ENCODE measurements at regions not wholly inside any gene's neighbourhood (a gene's known extent, or its start where the extent isn't known, plus 50 kb on each side); places are given as distances from the start of the nearest gene placed in this dataset.

- peaks cover 0 to 14% (median 2%) of the 10 kb centered on the region in 4 donors for H3K9me3 ChIP-seq (ENCODE audit: control insufficient read depth in 4 of 4, insufficient read depth in 3 of 4, low read length in 3 of 4)
- no peak for TF ChIP-seq CTCF (IDR thresholded peaks at IDR 0.05; ENCODE audit: control extremely low read depth, extremely low read depth)
- no peak overlapping the region for H3K4me3 ChIP-seq
- no peak overlapping the region for H3K27ac ChIP-seq (ENCODE audit: low read depth in 1 of 2, low read length in 1 of 2)
- no peaks in the 10 kb centered on the region for H3K36me3 ChIP-seq (ENCODE audit: control insufficient read depth in 4 of 4, insufficient read depth in 4 of 4, low read length in 4 of 4)
- no peaks in the 10 kb centered on the region for H3K4me1 ChIP-seq (ENCODE audit: control insufficient read depth in 5 of 5, insufficient read depth in 5 of 5, low read length in 5 of 5)
- DNase-seq (no peak), ATAC-seq (ENCODE audit: insufficient read depth, low FRiP score) (no peak)
- no peaks in the 10 kb centered on the region for H3K27me3 ChIP-seq (ENCODE audit: control insufficient read depth in 3 of 3, insufficient read depth in 3 of 3, low read length in 2 of 3)
- 88% methylated on average over 2 of the region's 2 CpGs for WGBS, 2 donors
- H3K9ac ChIP-seq (ENCODE audit: insufficient read depth in 1 of 2, low read length in 2 of 2), result no peak overlapping the region
These were observed 79.8 kb downstream of the TMEM270 start for GRCh38 chr7:73940701-73941238.

GRCh38 chr7:73941836-73942551 is 81.0 kb downstream of the TMEM270 start:
- H3K9ac ChIP-seq (ENCODE audit: insufficient read depth in 1 of 2, low read length in 2 of 2), result no peak overlapping the region
- no peaks in the 10 kb centered on the region for H3K36me3 ChIP-seq (ENCODE audit: control insufficient read depth in 4 of 4, insufficient read depth in 4 of 4, low read length in 4 of 4)
- DNase-seq (no peak), ATAC-seq (ENCODE audit: insufficient read depth, low FRiP score) (no peak)
- no peaks in the 10 kb centered on the region for H3K27me3 ChIP-seq (ENCODE audit: control insufficient read depth in 3 of 3, insufficient read depth in 3 of 3, low read length in 2 of 3)
- no peak for TF ChIP-seq CTCF (IDR thresholded peaks at IDR 0.05; ENCODE audit: control extremely low read depth, extremely low read depth)
- peaks cover 0 to 14% (median 3%) of the 10 kb centered on the region in 4 donors for H3K9me3 ChIP-seq (ENCODE audit: control insufficient read depth in 4 of 4, insufficient read depth in 3 of 4, low read length in 3 of 4)
- 81 to 85% methylated on average over 2 of the region's 2 CpGs for WGBS, 2 donors
- no peaks in the 10 kb centered on the region for H3K4me1 ChIP-seq (ENCODE audit: control insufficient read depth in 5 of 5, insufficient read depth in 5 of 5, low read length in 5 of 5)
- no peak overlapping the region for H3K27ac ChIP-seq (ENCODE audit: low read depth in 1 of 2, low read length in 1 of 2)
- no peak overlapping the region for H3K4me3 ChIP-seq

- Histone ChIP-seq H3K36me3 (ENCODE audit: control insufficient read depth in 4 of 4, insufficient read depth in 4 of 4, low read length in 4 of 4) (no peaks in the 10 kb centered on the region), H3K4me3 (no peak overlapping the region), H3K27ac (ENCODE audit: low read depth in 1 of 2, low read length in 1 of 2) (no peak overlapping the region), H3K9me3 (ENCODE audit: control insufficient read depth in 4 of 4, insufficient read depth in 3 of 4, low read length in 3 of 4) (peaks cover 0 to 14% (median 5%) of the 10 kb centered on the region in 4 donors), H3K4me1 (ENCODE audit: control insufficient read depth in 5 of 5, insufficient read depth in 5 of 5, low read length in 5 of 5) (no peaks in the 10 kb centered on the region), H3K27me3 (ENCODE audit: control insufficient read depth in 3 of 3, insufficient read depth in 3 of 3, low read length in 2 of 3) (no peaks in the 10 kb centered on the region), H3K9ac (ENCODE audit: insufficient read depth in 1 of 2, low read length in 2 of 2) (no peak overlapping the region)
- 94 to 97% methylated on average over 2 of the region's 2 CpGs for WGBS, 2 donors
- no peak for TF ChIP-seq CTCF (IDR thresholded peaks at IDR 0.05; ENCODE audit: control extremely low read depth, extremely low read depth)
- ATAC-seq (ENCODE audit: insufficient read depth, low FRiP score), result no peak
- DNase-seq, result no peak
These were observed 83.0 kb upstream of the ELN start for GRCh38 chr7:73945022-73945421.

All from lung (tissue), 11 donors.